ENCODE measurements at regions not wholly inside any gene's neighbourhood (a gene's known extent, or its start where the extent isn't known, plus 50 kb on each side); places are given as distances from the start of the nearest gene placed in this dataset.

- no peaks in the 10 kb centered on the region for H3K36me3 Mint-ChIP-seq
- H3K4me3 Mint-ChIP-seq = no peak overlapping the region
- no peaks in the 10 kb centered on the region for H3K27me3 Mint-ChIP-seq
- H3K9me3 Mint-ChIP-seq = no peaks in the 10 kb centered on the region
- no peaks in the 10 kb centered on the region for H3K4me1 Mint-ChIP-seq
- no peak overlapping the region for H3K27ac Mint-ChIP-seq
Observed at GRCh38 chr3:194833114-194833910, 147.6 kb downstream of the FAM43A start.

GRCh38 chr3:194836661-194837060 lies 151.0 kb downstream of the FAM43A start:
- H3K4me3 Mint-ChIP-seq = no peak overlapping the region
- no peaks in the 10 kb centered on the region for H3K27me3 Mint-ChIP-seq
- H3K9me3 Mint-ChIP-seq = no peaks in the 10 kb centered on the region
- no peaks in the 10 kb centered on the region for H3K4me1 Mint-ChIP-seq
- no peaks in the 10 kb centered on the region for H3K36me3 Mint-ChIP-seq
- H3K27ac Mint-ChIP-seq = no peak overlapping the region

GRCh38 chr3:194837457-194838127 lies 151.9 kb downstream of the FAM43A start:
- Mint-ChIP-seq H3K36me3 (no peaks in the 10 kb centered on the region), H3K4me1 (no peaks in the 10 kb centered on the region), H3K4me3 (no peak overlapping the region), H3K27me3 (no peaks in the 10 kb centered on the region), H3K27ac (no peak overlapping the region), H3K9me3 (no peaks in the 10 kb centered on the region)

- H3K4me1 Mint-ChIP-seq = no peaks in the 10 kb centered on the region
- no peaks in the 10 kb centered on the region for H3K9me3 Mint-ChIP-seq
- H3K36me3 Mint-ChIP-seq = no peaks in the 10 kb centered on the region
- no peak overlapping the region for H3K27ac Mint-ChIP-seq
- no peak overlapping the region for H3K4me3 Mint-ChIP-seq
- no peaks in the 10 kb centered on the region for H3K27me3 Mint-ChIP-seq
Observed at GRCh38 chr3:194838236-194838635, 152.6 kb downstream of the FAM43A start.

GRCh38 chr3:194840661-194841514 lies 155.2 kb downstream of the FAM43A start:
- Mint-ChIP-seq H3K36me3 (no peaks in the 10 kb centered on the region), H3K27me3 (no peaks in the 10 kb centered on the region), H3K9me3 (no peaks in the 10 kb centered on the region), H3K27ac (no peak overlapping the region), H3K4me1 (no peaks in the 10 kb centered on the region), H3K4me3 (no peak overlapping the region)

- Mint-ChIP-seq H3K27me3 (no peaks in the 10 kb centered on the region), H3K4me1 (no peaks in the 10 kb centered on the region), H3K36me3 (no peaks in the 10 kb centered on the region), H3K9me3 (no peaks in the 10 kb centered on the region), H3K4me3 (no peak overlapping the region), H3K27ac (no peak overlapping the region)
Observed at GRCh38 chr3:194841515-194841841, 155.8 kb downstream of the FAM43A start.

- Mint-ChIP-seq H3K4me3 (no peak overlapping the region), H3K4me1 (no peaks in the 10 kb centered on the region), H3K27ac (no peak overlapping the region), H3K9me3 (no peaks in the 10 kb centered on the region), H3K27me3 (no peaks in the 10 kb centered on the region), H3K36me3 (no peaks in the 10 kb centered on the region)
Observed at GRCh38 chr3:194843556-194843955, 157.9 kb downstream of the FAM43A start.

GRCh38 chr3:194844046-194844445 lies 158.4 kb downstream of the FAM43A start:
- H3K4me1 Mint-ChIP-seq = no peaks in the 10 kb centered on the region

GRCh38 chr3:194849166-194849875 lies 163.6 kb downstream of the FAM43A start:
- H3K27ac Mint-ChIP-seq = no peak overlapping the region
- H3K27me3 Mint-ChIP-seq = no peaks in the 10 kb centered on the region
- no peaks in the 10 kb centered on the region for H3K4me1 Mint-ChIP-seq
- no peaks in the 10 kb centered on the region for H3K36me3 Mint-ChIP-seq
- H3K4me3 Mint-ChIP-seq = no peak overlapping the region
- no peaks in the 10 kb centered on the region for H3K9me3 Mint-ChIP-seq

More at GRCh38 chr3:194844046-194844445, 158.4 kb downstream of the FAM43A start:
- Mint-ChIP-seq H3K27ac (no peak overlapping the region), H3K27me3 (no peaks in the 10 kb centered on the region), H3K9me3 (no peaks in the 10 kb centered on the region), H3K36me3 (no peaks in the 10 kb centered on the region), H3K4me3 (no peak overlapping the region)

GRCh38 chr3:194851254-194851653 lies 165.6 kb downstream of the FAM43A start:
- Mint-ChIP-seq H3K4me1 (no peaks in the 10 kb centered on the region), H3K9me3 (no peaks in the 10 kb centered on the region), H3K27me3 (no peaks in the 10 kb centered on the region), H3K27ac (no peak overlapping the region), H3K4me3 (no peak overlapping the region), H3K36me3 (no peaks in the 10 kb centered on the region)

- no peak overlapping the region for H3K4me3 Mint-ChIP-seq
- H3K4me1 Mint-ChIP-seq = no peaks in the 10 kb centered on the region
- H3K9me3 Mint-ChIP-seq = no peaks in the 10 kb centered on the region
- H3K27ac Mint-ChIP-seq = no peak overlapping the region
- no peaks in the 10 kb centered on the region for H3K36me3 Mint-ChIP-seq
- no peaks in the 10 kb centered on the region for H3K27me3 Mint-ChIP-seq
Observed at GRCh38 chr3:194851941-194852340, 166.3 kb downstream of the FAM43A start.

GRCh38 chr3:194852345-194852744 lies 166.7 kb downstream of the FAM43A start:
- no peaks in the 10 kb centered on the region for H3K27me3 Mint-ChIP-seq
- H3K36me3 Mint-ChIP-seq = no peaks in the 10 kb centered on the region
- no peaks in the 10 kb centered on the region for H3K4me1 Mint-ChIP-seq
- no peak overlapping the region for H3K4me3 Mint-ChIP-seq
- H3K9me3 Mint-ChIP-seq = no peaks in the 10 kb centered on the region
- no peak overlapping the region for H3K27ac Mint-ChIP-seq

- no peaks in the 10 kb centered on the region for H3K36me3 Mint-ChIP-seq
- no peaks in the 10 kb centered on the region for H3K4me1 Mint-ChIP-seq
- no peaks in the 10 kb centered on the region for H3K27me3 Mint-ChIP-seq
- H3K4me3 Mint-ChIP-seq = no peak overlapping the region
- H3K9me3 Mint-ChIP-seq = no peaks in the 10 kb centered on the region
- no peak overlapping the region for H3K27ac Mint-ChIP-seq
Observed at GRCh38 chr3:194852831-194853508, 167.3 kb downstream of the FAM43A start.

- no peaks in the 10 kb centered on the region for H3K36me3 Mint-ChIP-seq
- H3K27ac Mint-ChIP-seq = no peak overlapping the region
- no peaks in the 10 kb centered on the region for H3K4me1 Mint-ChIP-seq
- H3K27me3 Mint-ChIP-seq = no peaks in the 10 kb centered on the region
- no peaks in the 10 kb centered on the region for H3K9me3 Mint-ChIP-seq
- no peak overlapping the region for H3K4me3 Mint-ChIP-seq
Observed at GRCh38 chr3:194854206-194854605, 168.5 kb downstream of the FAM43A start.
